ENCODE measurements at regions not wholly inside any gene's neighbourhood (a gene's known extent, or its start where the extent isn't known, plus 50 kb on each side); places are given as distances from the start of the nearest gene placed in this dataset.

GRCh38 chr14:86683561-86683960, 1153.6 kb downstream of the FLRT2 start:
- no peak for TF ChIP-seq SIN3A (IDR thresholded peaks at IDR 0.05; ENCODE audit: borderline replicate concordance, insufficient read depth, low read length)
- TF ChIP-seq REST (IDR thresholded peaks at IDR 0.05; ENCODE audit: insufficient read depth in 1 of 2, low read depth in 2 of 2, low read length in 2 of 2) = no peak
- TF ChIP-seq TAF1 (IDR thresholded peaks at IDR 0.05; ENCODE audit: borderline replicate concordance, insufficient read depth, low read length) = no peak
- TF ChIP-seq FOXP2 (optimal IDR thresholded peaks at IDR 0.05; ENCODE audit: borderline replicate concordance, extremely low read depth, extremely low read length, insufficient read depth) = no peak
- TF ChIP-seq POLR2AphosphoS5 (IDR thresholded peaks at IDR 0.05; ENCODE audit: low read depth, low read length) = no peak

- no peak for TF ChIP-seq SIN3A (IDR thresholded peaks at IDR 0.05; ENCODE audit: borderline replicate concordance, insufficient read depth, low read length)
- no peak for TF ChIP-seq TAF1 (IDR thresholded peaks at IDR 0.05; ENCODE audit: borderline replicate concordance, insufficient read depth, low read length)
- no peak for TF ChIP-seq FOXP2 (optimal IDR thresholded peaks at IDR 0.05; ENCODE audit: borderline replicate concordance, extremely low read depth, extremely low read length, insufficient read depth)
- TF ChIP-seq POLR2AphosphoS5 (IDR thresholded peaks at IDR 0.05; ENCODE audit: low read depth, low read length) = no peak
- TF ChIP-seq REST (IDR thresholded peaks at IDR 0.05; ENCODE audit: insufficient read depth in 1 of 2, low read depth in 2 of 2, low read length in 2 of 2) = no peak
Observed at GRCh38 chr14:86675059-86675458, 1145.1 kb downstream of the FLRT2 start.

- no peak for TF ChIP-seq SIN3A (IDR thresholded peaks at IDR 0.05; ENCODE audit: borderline replicate concordance, insufficient read depth, low read length)
- no peak for TF ChIP-seq TAF1 (IDR thresholded peaks at IDR 0.05; ENCODE audit: borderline replicate concordance, insufficient read depth, low read length)
- TF ChIP-seq FOXP2 (optimal IDR thresholded peaks at IDR 0.05; ENCODE audit: borderline replicate concordance, extremely low read depth, extremely low read length, insufficient read depth) = no peak
- TF ChIP-seq REST (IDR thresholded peaks at IDR 0.05; ENCODE audit: insufficient read depth in 1 of 2, low read depth in 2 of 2, low read length in 2 of 2) = no peak
- TF ChIP-seq POLR2AphosphoS5 (IDR thresholded peaks at IDR 0.05; ENCODE audit: low read depth, low read length) = no peak
Observed at GRCh38 chr14:86673523-86673969, 1143.6 kb downstream of the FLRT2 start.

- no peak for TF ChIP-seq POLR2AphosphoS5 (IDR thresholded peaks at IDR 0.05; ENCODE audit: low read depth, low read length)
Observed at GRCh38 chr14:86672080-86672479, 1142.1 kb downstream of the FLRT2 start.

- TF ChIP-seq SIN3A (IDR thresholded peaks at IDR 0.05; ENCODE audit: borderline replicate concordance, insufficient read depth, low read length) (no peak), REST (IDR thresholded peaks at IDR 0.05; ENCODE audit: insufficient read depth in 1 of 2, low read depth in 2 of 2, low read length in 2 of 2) (no peak), TAF1 (IDR thresholded peaks at IDR 0.05; ENCODE audit: borderline replicate concordance, insufficient read depth, low read length) (no peak), POLR2AphosphoS5 (IDR thresholded peaks at IDR 0.05; ENCODE audit: low read depth, low read length) (no peak), FOXP2 (optimal IDR thresholded peaks at IDR 0.05; ENCODE audit: borderline replicate concordance, extremely low read depth, extremely low read length, insufficient read depth) (no peak)
Observed at GRCh38 chr14:86665975-86666374, 1136.0 kb downstream of the FLRT2 start.

Measured in PFSK-1 (cell line).